ENCODE measurements at regions not wholly inside any gene's neighbourhood (a gene's known extent, or its start where the extent isn't known, plus 50 kb on each side); places are given as distances from the start of the nearest gene placed in this dataset.

- DNase-seq (ENCODE audit: low read depth in 2 of 2) = no peak
Observed at GRCh38 chr2:105652014-105652796, 92.5 kb upstream of the NCK2 start.

GRCh38 chr2:105649534-105649933 lies 95.2 kb upstream of the NCK2 start:
- DNase-seq (ENCODE audit: low read depth in 2 of 2) = no peak

- no peak for DNase-seq (ENCODE audit: low read depth in 2 of 2)
Observed at GRCh38 chr2:105647731-105648130, 97.0 kb upstream of the NCK2 start.

GRCh38 chr2:105646774-105647076 lies 98.0 kb upstream of the NCK2 start:
- no peak for DNase-seq (ENCODE audit: low read depth in 2 of 2)

GRCh38 chr2:105645938-105646773 lies 98.6 kb upstream of the NCK2 start:
- DNase-seq (ENCODE audit: low read depth in 2 of 2) = no peak

- DNase-seq (ENCODE audit: low read depth in 2 of 2) = no peak
Observed at GRCh38 chr2:105645031-105645937, 99.4 kb upstream of the NCK2 start.

- DNase-seq (ENCODE audit: low read depth in 2 of 2) = no peak
Observed at GRCh38 chr2:105644174-105644980, 100.3 kb upstream of the NCK2 start.

- DNase-seq (ENCODE audit: low read depth in 2 of 2) = no peak
Observed at GRCh38 chr2:105643405-105644173, 101.1 kb upstream of the NCK2 start.

GRCh38 chr2:105641389-105641811 lies 103.3 kb upstream of the NCK2 start:
- DNase-seq (ENCODE audit: low read depth in 2 of 2) = no peak

- DNase-seq (ENCODE audit: low read depth in 2 of 2) = no peak
Observed at GRCh38 chr2:105640246-105640645, 104.5 kb upstream of the NCK2 start.

- no peak for DNase-seq (ENCODE audit: low read depth in 2 of 2)
Observed at GRCh38 chr2:105636109-105636740, 108.5 kb upstream of the NCK2 start.

GRCh38 chr2:105635564-105635963 lies 109.1 kb upstream of the NCK2 start:
- no peak for DNase-seq (ENCODE audit: low read depth in 2 of 2)

- DNase-seq (ENCODE audit: low read depth in 2 of 2) = no peak
Observed at GRCh38 chr2:105634198-105634597, 110.5 kb upstream of the NCK2 start.

GRCh38 chr2:105631922-105632321 lies 112.8 kb upstream of the NCK2 start:
- DNase-seq (ENCODE audit: low read depth in 2 of 2) = no peak

- no peak for DNase-seq (ENCODE audit: low read depth in 2 of 2)
Observed at GRCh38 chr2:105631011-105631410, 113.7 kb upstream of the NCK2 start.

GRCh38 chr2:105629634-105630033 lies 115.1 kb upstream of the NCK2 start:
- no peak for DNase-seq (ENCODE audit: low read depth in 2 of 2)

GRCh38 chr2:105627534-105627933 lies 117.2 kb upstream of the NCK2 start:
- no peak for DNase-seq (ENCODE audit: low read depth in 2 of 2)

- no peak for DNase-seq (ENCODE audit: low read depth in 2 of 2)
Observed at GRCh38 chr2:105626966-105627340, 117.8 kb upstream of the NCK2 start.

- DNase-seq (ENCODE audit: low read depth in 2 of 2) = no peak
Observed at GRCh38 chr2:105626212-105626965, 118.3 kb upstream of the NCK2 start.

Data from stimulated activated CD8-positive, alpha-beta memory T cell treated with anti-CD3 and anti-CD28 coated beads, Interleukin-7, amount 100 ng/mL, for 4 hours (primary cell).